ENCODE measurements at regions not wholly inside any gene's neighbourhood (a gene's known extent, or its start where the extent isn't known, plus 50 kb on each side); places are given as distances from the start of the nearest gene placed in this dataset.

DNA sequence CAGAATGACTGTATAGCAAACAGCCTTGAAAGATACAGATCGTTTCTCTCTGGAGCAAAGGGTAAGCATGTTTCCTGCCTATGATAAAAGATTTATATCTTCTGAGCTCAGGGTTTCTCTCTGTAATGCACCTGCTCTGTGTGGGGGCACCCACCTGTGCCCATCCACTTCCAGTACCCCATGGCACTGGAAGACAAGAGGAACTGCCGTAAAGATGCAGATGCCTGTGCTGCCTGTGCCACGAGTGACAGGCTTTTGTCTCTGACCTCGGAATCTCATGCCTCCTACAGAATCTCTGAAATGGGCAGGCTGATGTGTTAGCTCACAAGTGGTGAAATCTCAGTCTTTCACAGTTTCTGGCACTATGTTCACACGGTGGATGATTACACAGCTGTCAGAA lies 50.3 kb upstream of the ATP11A start:
- TF ChIP-seq CTCF (IDR thresholded peaks at IDR 0.05) (no peak), POLR2A (IDR thresholded peaks at IDR 0.05) (no peak)

Data from esophagus squamous epithelium (tissue), 4 donors.